GM21717 (cell line): ENCODE measurements at regions not wholly inside any gene's neighbourhood (a gene's known extent, or its start where the extent isn't known, plus 50 kb on each side); places are given as distances from the start of the nearest gene placed in this dataset.

Experiments
- ATAC-seq: cut with Tn5 transposase; IDR thresholded peaks from one replicate; pipeline ENCODE4 v1.9.1; 2021; ENCODE audit warnings: mild to moderate bottlenecking, moderate library complexity; ENCODE audit not compliant: unreplicated experiment

DNA sequence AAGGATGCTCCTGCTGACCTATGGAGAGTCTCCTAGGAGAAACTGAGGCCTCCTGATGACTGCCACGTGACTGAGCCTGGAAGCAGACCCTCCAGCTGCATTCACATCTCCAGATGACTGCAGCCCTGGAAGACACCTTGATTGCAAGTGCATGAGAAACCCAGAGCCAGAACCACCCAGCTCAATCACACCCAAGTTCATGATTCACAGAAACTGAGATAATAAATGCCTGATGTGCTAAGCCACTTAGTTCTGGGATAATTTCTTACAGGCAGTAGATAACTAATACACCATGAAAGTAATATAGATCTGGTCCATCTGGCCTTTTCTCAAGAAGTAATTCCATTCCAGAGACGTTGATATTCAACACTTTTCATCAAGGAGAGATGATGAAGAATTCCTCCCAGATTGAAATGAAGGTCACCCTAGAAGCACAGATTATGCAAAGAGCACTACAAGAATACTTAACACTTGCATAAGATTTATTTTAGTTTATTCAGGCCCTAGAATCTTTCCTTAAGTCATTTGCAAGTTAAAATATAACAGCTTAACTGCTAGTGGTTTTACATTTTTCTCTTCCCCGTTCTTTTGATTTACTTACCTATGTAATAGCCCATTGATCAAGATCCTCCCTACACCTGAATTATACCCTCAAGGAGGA, 208.2 kb upstream of the INHBA start:
- no peak for ATAC-seq

DNA sequence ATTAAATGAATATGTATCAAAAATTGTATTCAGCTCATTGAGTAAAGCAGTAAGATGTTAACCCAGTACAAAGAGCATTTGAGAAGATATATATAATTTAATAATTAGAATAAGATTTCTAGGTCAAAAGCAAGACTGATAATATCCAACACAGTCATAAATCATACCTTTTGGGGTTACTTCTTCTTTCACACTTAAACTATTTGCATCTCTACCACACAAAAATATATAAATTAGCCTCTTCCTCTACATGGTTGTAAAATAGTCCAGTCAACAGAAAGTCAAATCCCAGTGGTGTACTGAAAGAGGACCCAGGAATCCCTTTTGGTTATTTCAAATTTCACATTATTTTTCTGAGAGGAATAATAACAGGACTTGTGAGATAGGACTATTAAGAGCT, 204.6 kb upstream of the INHBA start:
- ATAC-seq: no peak

DNA sequence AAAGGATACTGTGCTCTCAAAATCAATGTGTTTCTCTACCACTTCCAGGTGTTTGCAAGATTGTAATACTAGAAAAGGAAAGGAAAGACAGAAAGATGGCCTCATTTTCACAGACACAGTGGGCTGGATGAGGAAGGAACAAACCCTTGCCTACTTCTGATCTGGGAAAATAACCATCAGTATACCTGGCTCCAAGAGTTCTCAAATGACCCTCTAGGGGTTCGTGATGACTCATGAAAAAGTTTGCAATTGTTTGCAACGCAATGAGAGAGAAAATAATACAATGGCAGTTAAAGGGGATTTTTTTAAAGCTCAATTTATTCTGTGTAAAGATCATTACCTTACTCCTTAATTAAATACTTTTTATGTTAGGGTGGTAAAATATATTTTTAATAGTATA, 197.6 kb upstream of the INHBA start:
- ATAC-seq: no peak

DNA sequence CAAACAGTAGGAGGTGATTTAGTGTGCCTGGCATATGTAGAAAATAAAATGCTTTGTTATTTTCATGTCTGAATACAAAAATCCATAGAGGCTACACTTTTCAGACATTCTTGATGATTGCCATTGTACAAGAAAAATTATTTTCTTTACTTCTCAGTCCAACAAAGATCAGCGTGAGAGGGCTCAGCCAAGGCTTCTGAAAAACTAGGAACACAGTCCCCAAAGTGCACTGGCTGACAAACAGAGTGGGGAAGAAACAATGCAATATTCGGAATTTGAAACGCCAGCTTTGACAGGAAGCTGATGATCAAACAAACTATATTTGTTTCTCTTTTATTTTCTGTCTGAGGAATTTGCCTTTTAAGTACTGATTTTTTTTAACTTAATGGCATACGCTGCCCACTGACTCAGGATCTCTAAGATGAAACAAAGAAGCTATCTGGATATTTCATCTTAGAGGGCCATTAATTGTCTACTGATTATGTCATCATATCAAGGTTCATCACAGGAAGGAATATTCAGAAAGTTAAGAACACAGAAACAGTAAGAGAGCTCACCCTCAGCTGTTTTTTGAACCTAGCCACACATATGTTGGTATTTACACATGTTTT, 197.0 kb upstream of the INHBA start:
- no peak for ATAC-seq

DNA sequence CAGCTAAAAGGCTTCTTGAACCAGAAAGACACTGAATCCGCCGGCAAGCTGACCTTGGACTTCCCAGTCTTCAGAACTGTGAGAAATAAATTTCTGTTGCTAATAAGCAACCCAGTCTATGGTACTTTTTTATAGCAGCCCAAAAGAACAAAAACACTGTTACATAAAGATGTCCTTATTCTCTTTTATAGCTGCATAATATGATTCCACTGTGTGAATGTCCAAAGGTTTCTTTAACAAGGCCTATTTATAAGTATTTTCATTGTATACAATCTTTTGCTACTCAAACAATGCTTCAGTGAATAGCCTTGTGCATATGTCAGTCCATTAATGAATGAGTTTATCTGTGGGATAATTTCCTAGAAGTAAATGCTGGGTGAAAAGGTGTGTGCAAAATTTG, 190.8 kb upstream of the INHBA start:
- ATAC-seq: no peak

DNA sequence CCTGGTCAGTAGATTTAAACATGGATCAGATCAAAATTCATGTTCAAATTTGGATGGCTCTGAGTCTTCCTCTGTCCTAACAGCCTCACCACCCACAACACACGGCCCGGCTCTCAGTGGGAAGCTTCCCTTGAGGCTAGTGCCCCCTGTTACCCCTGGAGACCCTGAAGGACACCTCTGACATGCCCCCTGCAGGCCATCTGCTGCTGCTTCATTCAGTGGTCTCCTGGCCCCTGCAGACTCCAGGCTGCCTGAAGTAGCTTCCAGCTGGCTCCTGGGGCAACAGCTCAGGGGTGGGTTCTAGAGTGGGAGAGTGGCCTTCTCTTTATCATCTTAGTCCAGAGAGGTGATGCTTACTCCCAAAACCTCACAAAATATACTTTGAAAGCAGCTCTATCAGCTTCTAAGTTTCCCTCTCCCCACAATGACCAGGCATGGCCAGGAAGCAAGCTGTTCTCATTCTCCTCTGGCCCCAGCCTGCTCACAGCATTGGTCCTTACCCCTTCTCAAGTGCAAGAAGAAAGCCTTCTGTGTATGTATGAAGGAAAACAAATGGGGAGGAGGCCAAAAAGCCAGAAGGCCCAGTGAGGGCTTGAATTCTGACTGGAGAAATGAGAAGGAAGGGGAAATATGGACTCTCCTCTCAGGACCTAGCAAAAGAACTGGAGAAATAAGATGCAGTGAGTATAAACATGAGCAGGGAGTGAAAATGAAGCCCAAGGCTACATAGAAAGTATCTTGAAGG, 189.6 kb upstream of the INHBA start:
- ATAC-seq: no peak

DNA sequence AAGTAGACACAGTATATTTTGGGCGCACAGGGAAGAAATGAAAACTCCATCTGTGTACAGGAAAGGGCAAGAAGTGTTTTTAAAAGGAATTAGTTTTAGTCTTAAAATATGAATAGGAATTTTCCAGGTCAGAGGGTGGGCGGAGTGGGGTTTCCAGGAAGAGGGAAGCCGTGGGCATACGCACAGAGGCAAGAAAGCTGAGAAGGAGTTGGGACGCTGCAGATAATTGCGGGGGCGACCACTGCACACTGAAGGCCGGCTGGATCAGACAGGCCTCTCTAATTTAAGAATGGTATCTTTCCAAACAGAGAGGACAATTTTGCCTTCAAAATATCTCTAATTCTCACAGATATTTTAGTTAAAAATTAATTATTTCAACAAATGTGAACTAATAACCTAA, 189.1 kb upstream of the INHBA start:
- no peak for ATAC-seq

DNA sequence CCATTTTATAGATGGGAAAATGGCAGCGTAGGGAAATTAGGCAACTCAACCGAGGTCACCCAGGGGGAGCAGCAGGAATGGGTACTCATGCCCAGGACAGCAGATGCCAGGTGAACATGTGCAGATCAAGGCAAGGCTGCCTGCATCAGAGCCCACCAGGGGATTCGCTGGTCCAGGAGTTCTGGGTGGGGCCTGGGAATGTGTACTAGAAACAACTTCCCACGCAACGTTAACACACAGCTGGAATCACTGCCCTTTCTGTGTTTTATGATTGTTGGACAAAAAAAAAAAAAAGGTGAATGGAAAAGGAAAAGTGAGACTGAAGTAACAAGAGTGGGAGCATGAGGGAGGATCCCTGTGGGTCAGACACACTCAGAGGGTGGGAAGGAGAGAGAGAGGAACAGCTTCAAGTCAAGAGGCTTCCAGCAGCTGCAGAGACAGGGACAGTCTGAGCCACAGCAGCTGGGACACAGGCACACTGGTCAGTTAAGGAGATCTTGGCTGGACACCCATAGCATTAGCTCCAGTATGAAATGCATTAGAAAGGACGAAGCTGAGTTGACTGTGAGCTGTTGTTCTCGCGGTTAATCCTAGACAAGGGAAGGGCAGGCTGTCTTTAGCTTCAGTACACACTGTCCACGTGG, 187.9 kb upstream of the INHBA start:
- no peak for ATAC-seq

DNA sequence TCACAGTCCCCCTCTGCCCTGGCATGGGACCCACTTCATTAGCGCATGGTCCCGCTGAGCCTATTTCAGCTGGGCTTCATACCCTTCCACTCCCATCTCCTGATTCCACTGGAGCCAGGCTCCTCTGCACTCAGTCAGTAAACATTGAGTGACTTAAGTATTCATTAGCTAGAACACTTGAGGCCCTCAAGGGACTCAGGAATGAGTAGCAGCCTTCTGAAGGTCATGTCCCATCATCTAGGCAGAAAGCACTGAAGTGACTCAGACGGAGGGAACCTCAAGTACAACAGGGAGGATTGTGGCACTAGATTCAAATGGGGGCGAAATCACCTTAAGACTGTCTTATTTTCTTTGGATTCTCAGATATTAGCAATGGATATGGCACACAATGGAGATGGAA, 186.6 kb upstream of the INHBA start:
- peak; percentile 3 for ATAC-seq

DNA sequence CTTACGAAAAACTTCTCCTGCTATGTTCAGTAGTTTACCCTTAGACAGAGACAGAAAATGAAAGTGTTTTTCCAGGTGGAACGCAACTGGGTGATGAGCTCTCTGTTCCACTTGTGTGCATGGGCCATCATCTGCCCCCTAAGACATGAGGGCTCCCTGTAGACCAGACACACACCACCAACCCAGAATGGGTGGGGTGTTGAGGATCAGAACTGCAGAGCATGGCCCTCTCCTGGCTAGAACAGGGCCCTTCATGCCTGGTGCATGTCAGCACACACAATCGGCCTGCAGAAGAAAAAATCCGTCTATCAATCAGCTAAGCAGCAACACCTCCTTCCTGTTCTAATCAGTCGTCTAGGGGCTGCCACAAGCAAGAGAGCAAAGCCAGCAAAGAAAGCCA, 186.2 kb upstream of the INHBA start:
- ATAC-seq: peak; percentile 54

DNA sequence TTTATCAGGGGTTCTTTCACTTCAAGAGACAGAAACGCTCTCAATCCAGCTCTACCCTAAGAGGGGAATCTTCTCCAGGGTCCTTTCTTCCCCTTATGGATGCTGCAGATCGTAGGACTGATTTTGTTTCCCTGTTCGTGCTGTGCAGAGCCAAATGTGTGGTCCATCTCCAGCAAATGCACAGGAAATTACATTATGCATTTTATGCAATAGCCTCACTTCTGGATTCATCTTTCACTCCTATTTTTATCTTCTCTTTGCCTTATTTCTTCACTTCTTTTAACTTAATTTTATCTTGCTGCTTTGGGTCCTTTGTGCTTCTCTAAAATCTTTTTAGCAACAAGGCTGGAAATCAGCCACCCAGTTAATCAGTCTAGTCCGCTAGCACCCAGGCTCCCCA, 184.5 kb upstream of the INHBA start:
- no peak for ATAC-seq

DNA sequence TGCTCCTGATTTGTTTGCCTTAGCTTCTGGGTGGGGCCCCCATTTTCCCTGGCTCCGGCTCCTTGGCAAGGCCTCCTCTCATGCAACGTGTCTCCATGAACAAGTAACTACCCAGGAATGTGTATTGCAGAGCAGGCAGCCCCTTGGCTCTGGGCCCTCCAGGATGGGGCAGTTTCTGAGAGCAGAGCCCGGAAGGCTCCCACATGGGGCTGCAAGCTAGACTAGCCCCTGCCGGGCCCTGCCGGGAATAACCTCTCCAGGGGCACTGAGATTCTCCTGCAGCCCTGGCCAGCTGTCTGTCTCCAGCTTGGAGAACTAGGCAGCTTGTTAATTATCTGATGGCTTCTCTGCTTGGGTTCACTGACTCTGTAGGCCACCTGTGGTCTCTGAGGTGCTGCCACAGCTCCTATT, 184.0 kb upstream of the INHBA start:
- ATAC-seq: no peak

DNA sequence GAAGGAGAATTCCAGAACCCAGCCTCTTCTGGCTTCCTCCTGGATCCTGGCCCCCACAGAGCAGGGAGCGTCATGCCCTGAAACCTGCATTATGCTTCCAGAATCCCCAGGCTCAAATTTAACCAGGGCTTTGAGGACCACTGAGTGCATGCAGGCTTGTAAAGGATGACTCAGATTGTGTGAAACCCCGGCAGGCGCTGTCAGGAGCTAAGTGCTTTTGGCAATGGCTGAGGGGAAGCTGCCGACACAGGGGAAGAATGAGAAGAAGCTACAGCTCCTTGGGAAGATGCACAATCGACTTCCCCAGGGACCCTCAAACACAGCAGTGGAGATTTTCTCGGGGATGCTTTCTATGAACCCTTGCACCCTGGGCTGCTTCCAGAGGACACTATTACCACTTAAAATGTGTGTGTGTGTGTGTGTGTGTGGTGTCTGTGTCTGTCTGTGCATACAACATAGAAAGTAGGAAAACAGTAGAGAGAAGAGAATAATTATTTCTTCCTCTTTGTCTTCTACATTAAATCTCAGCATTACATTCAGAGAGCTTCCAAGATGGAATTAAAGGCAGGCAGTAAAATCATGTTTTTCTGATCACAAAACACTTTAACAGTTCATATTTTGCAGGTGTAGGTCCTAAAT, 183.5 kb upstream of the INHBA start:
- ATAC-seq: no peak

DNA sequence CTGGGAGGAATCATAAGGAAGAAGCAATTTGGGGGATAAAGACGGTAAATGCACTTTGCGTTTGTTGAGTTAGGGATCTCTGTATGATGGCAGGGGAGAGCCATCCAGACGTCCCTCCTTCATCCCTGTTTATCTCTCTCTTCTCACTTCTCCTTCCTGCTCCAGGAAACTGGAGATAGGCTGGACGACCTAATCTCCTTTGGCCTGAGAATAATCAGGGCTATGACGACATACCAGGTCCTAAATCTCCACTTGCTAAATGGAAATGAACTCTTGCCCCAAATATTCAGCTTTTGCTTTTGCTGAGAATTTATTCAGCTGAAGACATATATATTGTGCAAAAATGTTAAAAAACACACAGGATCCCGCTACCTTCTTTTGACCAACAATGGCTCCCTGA, 182.9 kb upstream of the INHBA start:
- ATAC-seq: no peak

DNA sequence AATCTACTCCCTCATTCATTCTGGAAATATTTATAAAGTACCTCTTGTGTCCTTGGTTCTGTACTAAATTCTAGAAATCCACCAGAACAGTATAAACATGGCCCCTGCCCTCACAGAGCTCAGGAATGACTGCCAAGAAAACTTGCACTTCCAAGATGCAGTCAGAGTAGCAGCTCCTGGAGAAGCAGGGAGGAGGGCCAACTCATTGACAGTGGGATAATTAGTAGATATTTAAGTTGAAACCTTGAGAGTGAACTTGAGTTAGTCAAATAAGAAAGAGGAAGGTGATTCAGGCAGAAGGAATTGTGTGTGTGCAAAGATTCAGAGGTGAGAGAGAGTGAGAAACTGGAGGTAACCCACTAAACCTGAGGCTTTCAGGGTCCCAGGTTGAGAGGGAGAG, 182.2 kb upstream of the INHBA start:
- no peak for ATAC-seq

DNA sequence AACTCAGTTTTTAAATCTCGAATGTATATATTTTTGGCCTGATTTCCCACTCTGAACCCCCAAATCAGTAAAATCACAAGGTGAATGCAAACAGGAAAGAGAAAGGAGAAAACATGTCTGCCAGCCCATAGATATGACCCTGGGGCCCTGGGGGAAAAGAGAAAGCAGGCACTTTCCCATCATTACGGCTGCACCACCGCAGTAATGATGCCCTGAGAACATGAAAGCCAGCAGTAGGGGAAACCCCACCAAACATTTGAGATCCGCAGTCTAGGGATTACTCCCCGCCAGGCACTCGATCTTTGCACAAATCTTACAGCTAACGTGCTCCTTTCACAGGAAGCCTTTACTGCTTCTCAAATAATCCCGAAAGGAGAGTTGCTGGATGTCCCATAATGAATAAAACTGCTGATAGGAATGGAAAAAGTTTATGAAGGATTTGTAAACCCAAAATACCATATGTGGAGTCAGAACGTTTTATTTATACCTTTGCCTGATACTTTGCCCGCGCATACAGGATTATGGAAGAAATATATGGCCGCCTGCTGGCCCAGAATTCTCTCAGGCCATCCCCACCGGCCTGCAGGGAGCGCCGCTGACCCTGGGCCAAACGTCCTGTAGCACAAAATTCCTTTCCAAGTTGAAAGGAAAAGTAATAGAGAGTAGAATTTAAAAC, 180.0 kb upstream of the INHBA start:
- peak; percentile 27 for ATAC-seq

DNA sequence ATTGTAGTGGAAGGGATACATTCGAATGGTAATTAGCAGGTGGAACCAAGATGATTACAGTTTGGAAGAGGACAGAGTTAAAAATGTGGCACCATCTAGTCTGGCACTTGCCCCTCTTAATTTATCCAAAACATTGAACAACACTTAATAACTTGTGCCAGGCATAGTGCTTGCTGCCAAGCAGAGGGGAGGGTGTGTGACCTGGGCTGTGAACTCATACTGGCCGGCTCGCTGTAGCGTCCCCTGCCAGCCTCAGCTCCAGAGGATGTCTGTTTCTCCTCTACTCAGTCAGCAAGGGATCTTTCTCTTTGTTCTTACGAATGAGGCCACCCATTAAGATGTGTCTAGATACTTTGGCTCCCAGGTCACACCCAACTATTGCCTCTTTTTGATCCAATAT, 179.4 kb upstream of the INHBA start:
- ATAC-seq: no peak

DNA sequence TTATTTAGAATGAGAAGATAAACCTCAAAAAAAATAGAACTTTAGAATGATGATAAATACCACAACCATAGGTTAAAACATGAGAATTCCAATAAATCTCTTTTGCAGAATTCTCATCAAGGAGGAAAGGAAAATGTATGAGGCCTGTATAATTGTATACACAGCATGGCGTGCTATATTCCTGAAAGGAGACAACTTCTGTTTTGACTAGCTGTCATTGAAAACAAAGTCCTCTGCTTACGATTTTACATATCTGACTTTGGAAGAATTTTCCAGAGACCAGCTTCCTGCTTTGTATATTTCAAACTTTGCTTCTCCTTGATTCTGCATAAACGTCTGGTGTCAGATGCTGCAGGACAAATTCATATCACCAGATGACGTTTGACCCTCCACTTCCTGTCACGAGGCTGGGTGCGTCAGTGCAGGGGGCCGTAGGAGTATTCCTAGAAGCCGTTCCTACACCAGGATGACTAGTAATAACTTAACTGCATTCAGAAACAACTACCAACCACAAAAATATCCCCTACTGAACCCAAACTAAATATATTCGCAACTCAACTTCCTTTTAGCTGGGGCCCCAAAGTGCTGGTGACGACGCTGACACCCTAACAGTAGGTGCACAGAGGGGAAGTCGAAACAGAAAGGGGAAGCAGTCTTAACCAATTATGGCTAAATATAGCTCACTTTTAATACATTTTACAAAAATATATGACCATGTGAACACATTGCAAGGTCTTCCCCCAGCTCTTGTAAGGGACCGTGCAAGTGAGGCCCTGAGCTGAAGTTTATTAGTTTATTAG, 178.6 kb upstream of the INHBA start:
- peak; percentile 93 for ATAC-seq

DNA sequence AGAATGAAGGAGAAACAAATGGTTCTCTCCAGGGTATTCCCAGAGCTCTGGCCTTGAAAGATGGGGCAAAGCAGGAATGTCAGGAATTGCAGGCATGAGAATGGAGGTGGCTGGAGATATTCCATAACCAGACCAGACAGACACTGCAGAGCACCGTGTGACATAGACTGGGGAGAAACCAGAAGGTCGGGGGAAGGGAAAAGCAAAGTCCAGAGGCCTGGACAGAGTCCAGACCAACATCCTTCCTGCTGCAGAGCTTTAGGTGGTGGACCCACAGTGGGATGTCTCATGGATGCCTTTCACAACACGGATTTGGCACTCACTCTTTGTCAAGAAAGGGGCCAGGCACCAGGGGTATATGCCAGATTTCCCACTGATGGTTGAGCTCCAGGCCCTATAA, 177.2 kb upstream of the INHBA start:
- ATAC-seq: no peak

DNA sequence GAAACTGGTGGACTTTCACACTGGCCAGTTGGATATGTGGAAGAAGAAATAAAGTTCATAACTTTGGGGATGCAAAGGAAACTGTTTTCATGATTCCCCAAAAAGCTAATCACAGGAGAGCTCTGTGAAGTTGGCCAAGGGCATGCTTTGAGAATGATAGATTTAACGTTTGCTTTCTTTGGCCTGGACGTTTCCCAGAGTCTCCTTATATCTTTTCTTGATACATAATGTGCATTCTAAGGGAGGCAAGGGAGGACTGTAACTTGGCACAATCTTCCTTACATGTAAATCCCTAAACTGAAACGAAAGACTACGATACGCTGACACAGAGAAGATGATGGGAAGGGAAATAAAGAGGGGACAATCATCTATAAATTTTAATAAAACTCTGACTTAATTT, 176.5 kb upstream of the INHBA start:
- no peak for ATAC-seq
